ENCODE measurements at regions not wholly inside any gene's neighbourhood (a gene's known extent, or its start where the extent isn't known, plus 50 kb on each side); places are given as distances from the start of the nearest gene placed in this dataset.
"Not testable (repeated sequence)": the region's sequence is repeated elsewhere in the genome, so short reads cannot be mapped to it uniquely, and the experiment has no call there.

DNA sequence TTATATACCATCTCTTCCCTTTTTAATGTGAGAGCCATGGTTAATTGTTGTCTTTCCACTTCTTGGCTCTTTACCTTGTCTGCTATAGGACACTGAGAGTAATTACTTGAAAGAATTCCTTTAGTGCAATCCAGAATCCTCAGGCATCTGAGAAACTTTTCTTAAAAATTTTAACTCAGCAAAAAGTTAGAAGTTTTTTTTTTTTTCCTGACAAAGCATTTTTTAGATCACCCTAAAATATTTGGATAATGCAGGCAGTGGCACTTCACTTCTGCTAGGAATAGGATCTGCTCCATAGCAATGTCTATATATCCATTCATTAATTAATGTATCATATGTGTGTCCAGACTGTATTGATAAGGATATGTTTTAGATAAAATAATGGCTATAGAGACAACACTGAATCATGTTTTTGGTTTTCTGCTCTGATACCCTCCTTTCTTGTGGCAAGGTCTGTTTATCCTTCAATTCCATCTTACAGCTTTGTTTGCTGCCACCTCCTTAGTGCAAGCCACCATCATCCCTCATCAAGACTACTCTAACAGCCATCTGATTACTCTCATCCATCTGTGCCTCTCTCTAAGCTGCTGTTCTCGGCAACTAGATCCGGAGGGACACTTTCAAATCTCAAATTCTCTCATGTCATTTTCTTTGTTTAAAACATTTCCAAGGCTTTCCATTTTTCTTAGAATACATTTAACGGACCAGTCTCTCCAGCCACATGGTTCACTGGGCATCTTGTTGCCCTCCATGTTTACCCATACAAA lies 563.5 kb downstream of the EDEM1 start:
- DNase-seq (ENCODE audit: low read depth) = no peak

DNA sequence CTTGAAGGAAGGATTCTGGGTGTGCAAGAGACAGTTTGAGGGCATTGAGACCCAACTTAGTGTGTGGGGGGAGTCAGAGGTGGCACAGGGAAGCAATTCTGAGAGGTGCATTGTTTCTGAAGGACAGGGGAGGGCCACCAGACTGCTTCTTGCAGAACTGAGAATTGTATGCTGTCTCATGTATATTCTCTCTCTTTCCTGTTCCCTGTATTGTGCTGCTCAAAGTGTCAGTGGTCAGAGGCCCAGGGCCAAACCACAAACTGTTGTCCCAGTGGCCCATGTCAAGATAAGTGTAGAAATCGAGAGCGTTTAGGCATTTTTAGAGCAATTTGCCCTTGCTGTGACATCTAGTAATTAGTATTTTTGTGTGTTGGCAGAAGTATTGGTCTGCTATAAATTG lies 567.1 kb downstream of the EDEM1 start:
- DNase-seq (ENCODE audit: low read depth) = no peak

DNA sequence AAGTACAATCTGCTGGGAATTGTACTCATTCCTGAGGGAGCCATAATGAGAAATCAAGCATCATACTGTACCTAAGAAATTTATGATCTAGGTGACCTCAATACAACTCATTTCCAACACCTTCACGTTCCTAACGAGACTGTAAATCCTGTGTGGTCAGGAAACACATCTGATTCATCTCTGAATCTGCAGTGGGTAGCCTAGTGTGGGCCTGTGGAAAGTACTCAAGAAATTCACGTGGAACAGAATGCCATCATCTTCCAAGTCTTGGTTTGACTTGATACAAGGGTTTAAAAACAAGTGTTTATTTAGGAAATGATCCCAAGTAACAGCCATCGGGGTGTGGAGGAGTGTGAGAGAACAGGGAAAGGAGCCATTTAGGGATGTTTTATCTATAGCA lies 568.9 kb downstream of the EDEM1 start:
- no peak for DNase-seq (ENCODE audit: low read depth)

DNA sequence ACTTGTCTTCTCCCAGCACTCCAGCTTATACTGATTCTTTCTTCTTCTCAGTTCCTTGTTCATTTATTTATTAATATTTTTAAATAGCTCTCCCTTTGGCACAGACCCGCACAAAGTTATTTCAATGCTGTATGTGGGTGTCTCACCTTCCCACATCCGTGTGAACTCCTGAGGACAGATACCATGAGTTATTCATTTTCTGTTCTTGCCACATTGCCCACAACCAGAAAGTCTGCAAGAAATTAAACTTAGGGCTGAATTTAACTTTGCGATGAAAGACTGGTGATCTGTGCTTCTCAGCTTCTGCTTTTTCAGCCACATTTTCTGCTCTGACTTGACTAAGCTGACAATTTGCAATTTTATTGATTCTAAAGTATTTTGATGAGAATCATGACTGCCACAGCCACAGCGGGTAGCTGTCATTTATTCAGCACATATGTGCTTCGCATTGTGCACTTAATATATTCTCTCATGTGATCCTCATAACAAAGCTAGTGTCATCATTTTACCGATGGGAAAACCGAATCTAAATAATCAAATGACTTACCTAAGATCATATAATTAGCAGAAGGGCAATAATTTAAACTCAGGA lies 569.8 kb downstream of the EDEM1 start:
- no peak for DNase-seq (ENCODE audit: low read depth)

DNA sequence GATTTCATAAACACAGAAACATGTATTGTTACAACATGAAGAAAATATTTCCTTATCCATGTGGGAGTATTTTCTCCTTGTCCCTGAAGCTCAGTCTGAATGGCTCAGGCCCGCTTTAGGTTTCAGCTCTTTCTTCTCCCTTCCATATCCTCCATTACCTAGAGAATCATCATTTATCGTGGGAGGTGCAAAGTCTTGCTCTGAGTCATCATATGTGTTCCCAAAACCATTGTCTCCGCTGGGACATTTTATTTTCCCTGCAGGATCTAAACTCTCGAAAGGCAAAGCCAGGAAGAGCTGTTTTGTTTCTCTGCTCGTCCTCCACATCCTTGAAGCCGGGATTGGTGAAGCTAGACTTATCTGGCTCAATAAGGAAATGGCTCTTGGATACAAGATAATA lies 571.2 kb downstream of the EDEM1 start:
- no peak for DNase-seq (ENCODE audit: low read depth)

DNA sequence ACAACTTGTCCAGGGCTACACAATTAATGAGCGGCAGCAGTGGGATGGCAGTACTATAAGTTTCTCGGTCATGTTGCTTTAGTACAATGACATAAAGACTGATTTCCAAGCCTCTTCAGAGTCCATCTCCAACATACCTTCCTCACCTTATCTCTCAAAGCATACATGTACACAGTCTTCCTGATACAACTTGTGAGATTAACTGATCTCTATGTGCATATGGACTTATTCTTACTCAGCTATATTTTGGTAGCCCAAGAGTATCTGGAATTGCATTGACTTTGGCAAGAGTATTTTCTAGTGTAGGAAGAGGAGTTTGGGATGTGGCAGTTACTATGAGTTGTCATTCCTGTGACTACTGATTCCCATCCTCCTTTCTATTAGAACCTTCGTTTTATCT lies 575.0 kb downstream of the EDEM1 start:
- DNase-seq (ENCODE audit: low read depth) = no peak

DNA sequence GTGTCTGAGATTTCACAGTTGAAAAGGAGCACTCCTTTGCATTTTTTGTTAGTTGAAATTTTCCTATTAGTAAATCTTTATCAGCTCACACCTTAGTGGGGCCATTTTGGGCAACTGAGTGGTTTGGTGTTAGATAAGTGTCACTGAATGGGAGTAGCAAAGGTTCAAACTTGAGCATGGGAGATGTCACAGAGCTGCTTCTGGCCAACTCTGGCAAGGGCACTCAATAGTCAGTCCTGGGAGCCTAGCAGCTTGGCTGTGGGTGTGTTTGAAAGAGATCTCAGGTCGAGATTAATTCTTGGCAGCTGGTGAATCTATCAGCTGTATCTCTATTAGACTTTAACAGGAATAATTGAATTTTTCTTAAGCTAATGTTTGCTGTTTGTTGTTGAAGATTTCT lies 579.3 kb downstream of the EDEM1 start:
- DNase-seq (ENCODE audit: low read depth) = no peak

DNA sequence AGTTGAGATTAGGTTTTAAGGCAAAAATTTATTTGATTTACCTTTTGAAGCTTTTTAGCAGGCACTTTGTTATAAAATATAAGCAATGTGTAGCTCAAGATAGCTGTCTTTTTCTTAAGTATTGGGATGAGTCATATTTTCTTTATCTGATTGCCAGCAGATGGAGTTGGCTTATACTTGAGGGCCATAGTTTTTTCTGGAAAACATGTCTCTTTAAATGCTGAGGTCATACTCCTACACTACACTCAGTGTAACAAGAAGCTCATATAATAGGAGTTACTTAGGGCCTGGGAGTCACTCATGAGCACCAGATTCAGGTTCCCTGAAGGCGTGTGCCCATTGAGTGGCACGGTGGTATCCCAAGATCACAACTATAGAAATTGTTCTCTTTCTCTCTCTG lies 579.8 kb downstream of the EDEM1 start:
- no peak for DNase-seq (ENCODE audit: low read depth)

DNA sequence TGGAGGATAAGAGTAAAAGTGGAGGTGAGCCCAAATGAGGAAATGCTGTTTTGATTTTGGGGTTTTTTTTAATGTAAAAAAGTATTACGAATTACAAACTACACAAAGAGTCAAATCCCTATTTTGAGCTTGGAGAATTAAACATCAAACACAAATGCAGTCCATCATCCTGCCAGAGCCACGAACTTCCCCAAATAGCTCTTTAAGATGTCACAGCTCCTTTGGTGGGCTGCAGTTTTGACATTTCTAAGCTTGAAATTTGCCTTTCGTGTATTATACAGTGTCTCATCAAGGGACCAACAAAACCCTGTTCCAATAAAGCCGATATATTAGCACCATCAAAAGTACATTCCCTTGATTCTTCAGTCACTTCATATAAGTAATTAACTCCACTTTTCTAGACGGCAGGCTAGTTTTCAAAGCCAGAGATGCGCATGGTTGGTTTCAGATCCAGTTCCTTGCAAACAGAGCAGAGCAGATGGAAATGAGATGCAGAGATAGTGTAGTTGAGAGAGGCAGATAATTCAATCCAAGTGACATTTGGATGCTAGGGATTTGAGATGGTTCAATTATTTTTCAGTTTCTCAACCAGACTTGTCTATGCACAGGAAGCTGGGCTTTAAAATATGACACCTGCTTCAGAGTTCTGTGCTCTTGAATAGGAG lies 580.9 kb downstream of the EDEM1 start:
- DNase-seq (ENCODE audit: low read depth) = no peak

DNA sequence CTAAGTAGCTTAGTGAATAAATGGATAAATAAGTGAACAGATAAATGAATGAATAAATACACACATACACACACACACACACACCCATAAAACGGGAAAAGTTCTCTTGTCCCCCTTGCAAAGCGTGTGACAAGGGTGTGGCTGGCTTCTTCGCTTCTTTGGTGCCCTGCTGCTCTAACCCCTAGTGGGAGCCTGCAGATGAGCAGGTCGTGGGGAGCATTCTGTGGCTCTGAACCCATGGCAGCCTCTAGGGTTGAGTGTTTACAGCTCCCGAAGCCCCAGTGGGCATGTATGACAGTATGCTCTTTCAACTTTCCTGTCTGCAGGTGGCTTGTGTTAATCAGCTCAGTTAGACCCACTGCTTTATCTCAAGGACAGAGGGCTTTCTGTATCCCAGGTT lies 582.3 kb downstream of the EDEM1 start:
- DNase-seq (ENCODE audit: low read depth) = no peak

DNA sequence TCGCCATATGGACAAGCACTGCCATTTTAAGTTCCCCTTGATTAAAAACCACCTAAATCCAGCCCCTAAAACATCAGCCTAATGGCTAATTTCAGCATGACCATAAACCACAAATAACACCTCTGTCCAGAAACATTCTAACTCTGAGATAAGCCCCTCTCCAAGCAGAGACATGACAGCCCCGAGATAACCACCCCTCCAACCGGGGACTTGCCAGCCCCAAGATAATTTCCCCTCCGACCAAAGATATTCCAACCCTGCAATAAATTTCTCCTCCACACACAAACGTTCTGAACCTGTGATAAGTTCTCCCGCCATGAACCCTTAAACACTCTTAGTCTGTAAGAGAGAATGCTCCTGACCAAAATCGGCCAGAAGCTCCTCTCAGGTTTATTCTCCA lies 586.8 kb downstream of the EDEM1 start:
- DNase-seq (ENCODE audit: low read depth) = no peak

DNA sequence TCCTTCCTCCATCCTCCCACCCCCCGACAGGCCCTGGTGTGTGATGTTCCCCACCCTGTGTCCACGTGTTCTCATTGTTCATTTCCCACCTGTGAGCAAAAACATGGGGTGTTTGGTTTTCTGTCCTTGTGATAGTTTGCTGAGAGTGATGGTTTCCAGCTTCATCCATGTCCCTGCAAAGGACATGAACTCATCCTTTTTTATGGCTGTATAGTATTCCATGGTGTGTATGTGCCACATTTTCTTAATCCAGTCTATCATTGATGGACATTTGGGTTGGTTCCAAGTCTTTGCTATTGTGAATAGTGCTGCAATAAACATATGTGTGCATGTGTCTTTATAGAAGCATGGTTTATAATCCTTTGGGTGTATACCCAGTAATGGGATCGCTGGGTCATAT lies 587.6 kb downstream of the EDEM1 start:
- DNase-seq (ENCODE audit: low read depth) = not testable (repeated sequence)

DNA sequence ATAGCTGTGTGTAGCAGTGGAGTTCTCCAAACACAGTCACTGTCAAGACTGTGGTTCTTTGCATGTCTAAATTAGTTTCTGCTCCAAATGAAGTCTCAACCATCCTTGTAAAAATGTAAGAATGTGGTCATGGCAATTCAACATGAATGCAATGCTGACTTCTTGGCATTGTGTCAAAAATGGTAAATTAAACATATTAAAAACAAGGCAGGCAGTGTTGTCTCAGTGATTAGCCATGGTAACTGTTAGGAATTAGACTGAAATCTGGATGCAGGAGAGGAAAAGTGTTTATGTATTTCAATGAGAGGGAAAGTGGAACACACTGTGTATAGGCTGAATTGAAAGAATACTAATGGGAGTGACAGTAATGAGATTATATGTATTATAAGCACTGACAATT lies 597.2 kb downstream of the EDEM1 start:
- no peak for DNase-seq (ENCODE audit: low read depth)

DNA sequence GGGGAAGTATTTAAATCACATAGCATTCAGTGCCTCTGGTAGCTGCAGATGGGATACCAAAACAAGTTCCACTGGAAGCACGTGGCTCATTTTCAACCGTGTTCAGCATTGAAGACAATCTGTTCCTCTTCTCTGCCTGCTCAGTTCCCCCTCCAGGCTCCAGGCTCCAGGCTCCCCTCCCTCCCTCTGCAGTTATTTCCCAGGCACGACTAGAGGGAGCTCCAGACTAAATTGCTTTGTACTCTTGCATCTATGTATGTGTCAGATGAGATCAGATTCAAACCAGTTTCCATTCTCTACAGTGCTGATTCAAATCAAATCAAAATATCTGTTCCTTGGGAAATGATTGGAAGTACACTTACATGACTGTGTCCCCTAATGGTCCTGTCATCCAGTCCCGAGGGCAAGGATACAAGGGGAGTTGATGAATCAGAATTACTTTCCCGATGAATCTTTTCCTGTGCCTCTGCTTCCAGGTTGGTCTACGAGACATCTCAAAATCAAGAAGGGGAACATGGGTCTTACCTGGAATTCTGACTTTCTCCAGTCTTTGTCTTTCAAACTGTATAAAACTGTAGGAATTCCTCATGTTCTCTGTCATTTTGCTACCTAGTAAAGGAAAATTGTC lies 600.5 kb downstream of the EDEM1 start:
- no peak for DNase-seq (ENCODE audit: low read depth)

DNA sequence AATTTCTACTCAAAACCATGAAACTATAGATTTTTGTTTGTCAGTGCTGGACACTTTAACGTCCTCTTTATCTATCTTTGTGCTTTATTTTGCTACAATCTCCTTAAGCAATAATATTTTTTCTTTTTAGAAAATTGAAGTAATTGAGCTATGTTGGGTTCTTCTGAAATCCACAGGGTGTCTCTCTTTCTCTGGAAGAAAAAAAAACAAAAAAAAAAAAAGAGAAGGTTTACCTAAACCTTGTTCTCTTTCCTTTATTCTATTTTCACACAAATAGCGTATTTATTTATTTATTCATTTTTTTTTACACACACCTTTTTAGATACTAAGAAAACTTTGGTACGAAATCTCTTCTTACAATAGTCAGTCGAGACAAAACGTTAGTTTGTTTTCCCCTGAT lies 601.0 kb downstream of the EDEM1 start:
- DNase-seq (ENCODE audit: low read depth) = no peak

DNA sequence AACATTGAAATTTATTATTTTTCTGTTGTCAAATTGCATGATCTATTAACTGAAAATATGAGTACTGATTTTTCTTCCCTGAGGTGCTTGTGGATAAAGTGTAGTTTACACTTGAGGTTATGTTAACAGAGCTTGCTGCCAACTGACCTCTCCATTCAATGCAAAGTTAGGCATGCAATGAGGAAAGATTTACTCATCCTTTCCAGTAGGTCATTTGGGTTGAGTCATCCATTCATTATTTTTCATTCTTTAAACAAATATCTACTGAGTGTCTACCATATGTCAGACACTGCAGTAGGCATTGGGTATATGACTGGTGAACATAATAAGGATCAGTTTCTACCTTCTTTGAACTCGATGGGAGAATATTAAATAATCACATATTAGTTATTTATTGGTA lies 604.1 kb downstream of the EDEM1 start:
- DNase-seq (ENCODE audit: low read depth) = no peak

DNA sequence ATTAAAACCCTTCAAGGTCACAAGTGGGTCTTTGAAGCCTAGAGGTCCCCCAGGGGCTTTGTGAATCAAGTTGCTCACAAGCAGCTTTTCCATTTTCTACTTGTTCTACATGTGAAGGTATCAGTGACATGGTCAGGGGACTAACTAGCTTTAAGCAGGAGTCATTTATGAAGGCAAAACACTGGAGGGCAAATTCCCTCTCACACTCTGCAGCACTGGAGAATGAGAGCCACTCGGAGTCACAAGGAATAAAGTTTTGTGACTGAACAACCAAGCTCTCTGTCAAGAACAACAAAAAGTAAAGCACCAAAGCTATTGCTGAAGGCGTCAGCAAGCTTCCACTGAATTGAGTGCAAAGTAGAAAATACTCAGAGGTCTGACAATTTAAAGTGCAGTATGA lies 609.0 kb downstream of the EDEM1 start:
- no peak for DNase-seq (ENCODE audit: low read depth)

DNA sequence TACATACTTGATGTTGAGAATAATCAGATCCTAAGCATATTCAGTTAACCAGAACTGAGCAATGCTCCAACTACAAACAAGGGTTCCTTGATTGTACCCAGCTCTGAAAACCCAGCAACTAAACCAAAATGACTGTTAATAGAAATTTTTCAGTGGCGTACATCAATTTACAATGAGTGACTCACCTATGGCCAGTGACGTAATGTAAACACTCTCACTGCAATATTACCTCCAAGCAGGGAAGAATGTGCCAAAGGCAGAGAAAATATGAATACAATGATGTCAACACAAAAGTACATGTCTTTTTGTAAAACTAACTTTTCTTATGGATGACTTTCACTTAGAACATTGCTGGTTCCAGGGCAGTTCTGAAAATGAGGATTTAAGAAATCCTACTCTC lies 611.3 kb downstream of the EDEM1 start:
- DNase-seq (ENCODE audit: low read depth) = no peak

DNA sequence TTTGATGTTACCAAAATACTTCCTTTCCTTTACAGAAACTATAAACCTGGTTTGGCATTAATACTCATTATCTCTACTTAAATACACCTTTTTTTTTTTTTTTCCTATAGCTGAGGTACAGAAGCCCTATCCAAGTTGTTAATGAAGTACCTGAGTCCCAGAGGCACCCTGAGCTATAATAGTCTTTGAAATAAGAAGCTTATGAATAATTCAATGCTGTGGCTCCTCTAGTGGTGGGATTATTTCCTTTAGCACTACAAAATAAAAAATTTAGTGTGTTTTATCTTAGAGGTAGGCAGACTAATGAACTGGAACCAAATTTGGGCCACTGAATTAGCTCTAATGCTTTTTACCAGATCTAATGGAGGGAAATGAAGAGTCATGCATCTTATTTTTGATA lies 611.9 kb downstream of the EDEM1 start:
- no peak for DNase-seq (ENCODE audit: low read depth)

DNA sequence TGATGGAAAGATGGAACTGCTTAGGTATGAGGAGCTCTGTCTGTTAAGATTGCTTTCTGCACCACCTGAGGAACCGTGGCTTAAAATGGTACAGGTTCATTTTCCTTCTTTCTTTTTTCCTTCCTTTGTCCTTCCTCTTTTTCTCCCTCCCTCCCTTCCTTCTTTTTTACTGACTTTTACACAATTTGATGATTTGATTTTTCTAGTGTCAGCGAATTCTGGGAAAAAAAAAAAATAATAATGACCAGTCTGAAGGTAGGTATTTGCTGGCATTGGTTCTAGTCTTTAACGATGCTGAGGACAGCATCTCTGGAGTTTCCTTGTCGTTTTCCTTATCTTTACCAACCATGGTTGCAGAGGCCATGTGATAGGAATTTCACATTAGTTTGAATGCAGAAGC lies 613.5 kb downstream of the EDEM1 start:
- no peak for DNase-seq (ENCODE audit: low read depth)

DNA sequence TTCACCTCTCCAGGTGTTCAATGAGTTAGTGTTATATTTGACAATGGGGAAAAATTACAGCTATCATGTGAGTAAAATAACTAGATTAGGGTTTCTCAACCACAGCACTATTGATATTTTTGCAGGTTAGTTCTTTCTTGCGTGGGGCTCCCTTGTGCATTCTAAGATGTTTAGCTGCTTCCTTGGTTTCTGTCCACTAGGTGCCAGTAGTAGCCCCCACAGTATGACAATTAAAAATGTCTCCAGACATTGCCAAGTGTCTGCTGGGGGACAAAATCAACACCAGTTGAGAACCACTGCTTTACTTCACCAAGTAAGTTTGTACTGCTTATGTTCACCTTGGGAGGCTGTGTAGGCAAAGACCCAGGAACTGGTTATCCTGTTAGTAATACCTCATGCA lies 618.7 kb downstream of the EDEM1 start:
- no peak for DNase-seq (ENCODE audit: low read depth)

DNA sequence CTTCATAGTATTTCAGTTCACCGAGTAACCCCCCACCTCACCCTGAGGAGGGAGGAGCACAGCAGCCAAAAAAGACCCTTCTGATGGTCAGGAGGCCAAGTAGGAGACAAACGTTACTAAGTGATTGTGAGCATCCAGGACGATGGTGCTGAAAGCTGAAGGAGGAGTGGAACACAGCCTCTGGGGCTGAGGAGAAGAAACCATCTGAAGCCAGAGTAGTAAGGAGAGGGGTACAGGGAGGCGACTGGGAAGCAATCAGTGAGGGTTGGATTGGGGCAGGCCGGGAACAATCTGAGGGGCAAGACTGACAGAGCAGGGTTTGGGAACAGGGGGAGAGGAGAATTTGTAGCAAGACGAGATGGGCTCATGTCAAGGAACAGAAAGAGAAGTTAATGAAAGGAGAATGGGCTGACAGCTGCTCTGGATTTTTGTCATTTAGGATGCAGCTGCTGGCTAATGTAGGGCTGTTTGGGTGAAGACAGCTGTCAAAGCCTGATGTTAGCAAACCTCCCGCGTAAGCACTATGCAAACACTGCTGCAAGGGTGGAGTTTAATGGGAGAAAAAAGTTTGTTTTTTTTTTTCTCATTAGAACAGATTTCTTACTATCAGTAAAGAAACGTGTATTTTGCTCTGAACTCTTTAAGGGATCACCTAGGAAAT lies 622.2 kb downstream of the EDEM1 start:
- DNase-seq (ENCODE audit: low read depth) = no peak

DNA sequence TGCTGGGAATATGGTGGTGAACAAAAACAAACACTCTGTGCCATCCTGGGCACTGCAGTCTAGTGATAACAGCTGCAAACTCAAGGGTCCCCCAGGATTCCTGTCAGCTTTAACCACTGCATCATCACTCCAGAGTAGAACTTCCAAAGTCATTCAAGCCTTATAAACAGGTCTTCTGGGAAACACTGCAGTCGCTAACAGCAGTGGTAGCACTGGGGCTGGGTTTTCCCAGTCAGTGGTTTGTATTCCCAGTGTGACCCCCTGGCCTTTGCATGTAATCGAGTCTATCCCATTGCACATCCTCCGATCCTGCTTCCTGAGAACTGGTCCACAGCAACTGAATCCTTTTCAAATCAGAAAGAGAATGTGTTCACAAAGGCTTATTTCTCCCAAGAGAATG lies 623.5 kb downstream of the EDEM1 start:
- DNase-seq (ENCODE audit: low read depth) = no peak
